HCT116 (cell line): ENCODE measurements at regions not wholly inside any gene's neighbourhood (a gene's known extent, or its start where the extent isn't known, plus 50 kb on each side); places are given as distances from the start of the nearest gene placed in this dataset.
A peak's percentile ranks its signal among the peaks of the same experiment; 100 is the strongest.

Source experiments
- ATAC-seq: fragments of 200-7000 bp; cut with Tn5 transposase; 2 replicates; pipeline ENCODE4 v1.9.1; 2020; ENCODE audit warnings: mild to moderate bottlenecking, moderate library complexity
- BruUV-seq: library from RNA; stranded (reverse); fragments of 400-500 nt; replicated peaks from 2 replicates; lab custom pipeline; 2021; lab: Mats Ljungman, UMichigan
- CTCF ChIA-PET: fragments of 300-600 bp; sonication (Branson Sonifier 250); formaldehyde crosslinking; loops from one replicate; lab custom pipeline; 2021; ENCODE audit warnings: antibody characterized with exemption; lab: Charles Lee
- POLR2A ChIA-PET: fragments of 300-600, 350-600 bp; sonication (Branson Sonifier 250); formaldehyde crosslinking; loops from one replicate; lab custom pipeline; 2021; ENCODE audit warnings: antibody characterized with exemption; lab: Charles Lee
- RAD21 ChIA-PET, 2 experiments: fragments of 300-600 bp; sonication (Branson Sonifier 250); formaldehyde crosslinking; loops; one replicate each; lab custom pipeline; 2023; ENCODE audit warnings: low total read pairs in 2 of 2; ENCODE audit not compliant: uncharacterized antibody in 2 of 2, unreplicated experiment in 2 of 2, low non-redundant PET in 1 of 2; lab: Charles Lee
- DNase-seq: peaks from one replicate; pipeline ENCODE4 v3.0.0-alpha.2; 2010; ENCODE audit warnings: low read depth, low spot score
- H2AFZ ChIP-seq: fragments of 200-600 bp; shearing (Covaris generic), sonication (generic); 2 replicates; pipeline ENCODE4 v1.6.1; 2017; ENCODE audit warnings: low read depth, mixed run types, mixed read lengths, antibody characterized with exemption, low read length; ENCODE audit not compliant: poor library complexity, severe bottlenecking
- H3K27ac ChIP-seq: 2 replicates; pipeline ENCODE4 v1.5.1; 2012; ENCODE audit warnings: low read depth, low read length
- H3K27me3 ChIP-seq: fragments of 200-600 bp; sonication (generic); 2 replicates; pipeline ENCODE4 v1.6.1; 2016; ENCODE audit warnings: mixed run types, low read length, mixed read lengths; ENCODE audit not compliant: insufficient read depth
- H3K36me3 ChIP-seq, 2 experiments: fragments of 200-500 bp in 1 of 2; fragments of 200-600 bp in 1 of 2; sonication (Bioruptor generic) in 1 of 2; sonication (generic) in 1 of 2; 2 replicates each; pipeline versions ENCODE4 v1.5.1 to v1.6.1; 2014 to 2016; ENCODE audit warnings: low read length in 2 of 2, inconsistent platforms in 1 of 2, mixed read lengths in 1 of 2, mixed run types in 1 of 2; ENCODE audit not compliant: insufficient read depth in 2 of 2, control insufficient read depth in 1 of 2
- H3K4me1 ChIP-seq, 2 experiments: fragments of 200-600 bp in 1 of 2; sonication (generic) in 1 of 2; 2 replicates each; pipeline versions ENCODE4 v1.5.1 to v1.6.1; 2012 to 2017; ENCODE audit warnings: low read length in 2 of 2, inconsistent platforms in 1 of 2, mild to moderate bottlenecking in 1 of 2, mixed read lengths in 1 of 2, mixed run types in 1 of 2, moderate library complexity in 1 of 2; ENCODE audit not compliant: insufficient read depth in 2 of 2, control insufficient read depth in 1 of 2
- H3K4me2 ChIP-seq: fragments of 200-600 bp; sonication (generic); 2 replicates; pipeline ENCODE4 v1.6.1; 2017; ENCODE audit warnings: mixed run types, low read length, mixed read lengths
- H3K4me3 ChIP-seq, 2 experiments: fragments of 200-600 bp in 1 of 2; sonication (generic) in 1 of 2; replicated peaks in 1 of 2; 2 replicates each; pipeline ENCODE4 v1.5.1; 2011 to 2016; ENCODE audit warnings: low read length in 2 of 2, control low read depth in 1 of 2, low read depth in 1 of 2, mild to moderate bottlenecking in 1 of 2, mixed read lengths in 1 of 2, mixed run types in 1 of 2
- H3K79me2 ChIP-seq: fragments of 200-600 bp; sonication (generic); 2 replicates; pipeline ENCODE4 v1.6.1; 2017; ENCODE audit warnings: mild to moderate bottlenecking, mixed run types, low read length, moderate library complexity, mixed read lengths; ENCODE audit not compliant: insufficient read depth
- H3K9ac ChIP-seq: fragments of 200-600 bp; sonication (generic); 2 replicates; pipeline ENCODE4 v1.6.1; 2016; ENCODE audit warnings: low read length, mixed read lengths
- H3K9me2 ChIP-seq: fragments of 200-600 bp; sonication (generic), shearing (Covaris generic); 2 replicates; pipeline ENCODE4 v1.6.1; 2017; ENCODE audit warnings: mixed run types, mild to moderate bottlenecking, moderate library complexity; ENCODE audit not compliant: insufficient read depth
- H3K9me3 ChIP-seq, 2 experiments: fragments of 200-500 bp in 1 of 2; fragments of 200-600 bp in 1 of 2; sonication (Bioruptor generic) in 1 of 2; sonication (generic) in 1 of 2; 2 replicates each; pipeline ENCODE4 v1.6.1; 2014 to 2017; ENCODE audit warnings: low read length in 2 of 2, mixed read lengths in 2 of 2, inconsistent platforms in 1 of 2, low read depth in 1 of 2, mild to moderate bottlenecking in 1 of 2, mixed run types in 1 of 2, moderate library complexity in 1 of 2; ENCODE audit not compliant: control insufficient read depth in 1 of 2, insufficient read depth in 1 of 2
- H4K20me1 ChIP-seq: fragments of 200-600 bp; sonication (generic), shearing (Covaris generic); 2 replicates; pipeline ENCODE4 v1.6.1; 2017; ENCODE audit warnings: mixed run types, mild to moderate bottlenecking, moderate library complexity; ENCODE audit not compliant: insufficient read depth
- CBX3 ChIP-seq: IDR thresholded peaks from 2 replicates; pipeline ENCODE4 v1.6.1; 2012; ENCODE audit warnings: low read depth
- CEBPB ChIP-seq: IDR thresholded peaks from 2 replicates; pipeline ENCODE4 v1.6.1; 2012; ENCODE audit warnings: low read depth
- EGR1 ChIP-seq: IDR thresholded peaks from 2 replicates; pipeline ENCODE4 v1.6.1; 2012; ENCODE audit warnings: low read depth
- ELF1 ChIP-seq: IDR thresholded peaks from 2 replicates; pipeline ENCODE4 v1.6.1; 2012; ENCODE audit warnings: low read depth, borderline replicate concordance
- EZH2 ChIP-seq: fragments of 200-600 bp; sonication (generic); IDR thresholded peaks from 2 replicates; pipeline ENCODE4 v1.6.1; 2017; ENCODE audit warnings: antibody characterized with exemption, mixed run types
- EZH2phosphoT487 ChIP-seq: fragments of 200-600 bp; IDR thresholded peaks from 2 replicates; pipeline ENCODE4 v1.6.1; 2018; ENCODE audit warnings: antibody characterized with exemption, borderline replicate concordance
- FOSL1 ChIP-seq: IDR thresholded peaks from 2 replicates; pipeline ENCODE4 v1.6.1; 2012; ENCODE audit warnings: low read depth
- JUND ChIP-seq: IDR thresholded peaks from 2 replicates; pipeline ENCODE4 v1.6.1; 2012
- POLR2A ChIP-seq: IDR thresholded peaks from 2 replicates; pipeline ENCODE4 v1.7.0; 2011; ENCODE audit warnings: borderline replicate concordance; ENCODE audit not compliant: insufficient read depth, insufficient read length; ENCODE audit errors: extremely low read depth
- POLR2AphosphoS5 ChIP-seq: IDR thresholded peaks from 2 replicates; pipeline ENCODE4 v1.6.1; 2011; ENCODE audit warnings: mild to moderate bottlenecking, low read depth, low read length, moderate library complexity
- RAD21 ChIP-seq: IDR thresholded peaks from 2 replicates; pipeline ENCODE4 v1.6.1; 2012; ENCODE audit warnings: low read depth, mild to moderate bottlenecking
- SP1 ChIP-seq: IDR thresholded peaks from 2 replicates; pipeline ENCODE4 v1.6.1; 2012; ENCODE audit warnings: low read depth
- TCF7L2 ChIP-seq: IDR thresholded peaks from 2 replicates; pipeline ENCODE4 v1.7.0; 2011; ENCODE audit warnings: borderline replicate concordance, inconsistent platforms; ENCODE audit not compliant: insufficient read depth, insufficient read length; ENCODE audit errors: extremely low read depth
- YY1 ChIP-seq: IDR thresholded peaks from 2 replicates; pipeline ENCODE4 v1.6.1; 2011; ENCODE audit warnings: low read length, low read depth, moderate library complexity, mild to moderate bottlenecking; ENCODE audit not compliant: insufficient replicate concordance; ENCODE audit errors: extremely low read depth
- ZBTB33 ChIP-seq: IDR thresholded peaks from 2 replicates; pipeline ENCODE4 v1.6.1; 2011; ENCODE audit warnings: mild to moderate bottlenecking, low read length, moderate library complexity; ENCODE audit not compliant: insufficient replicate concordance; ENCODE audit errors: extremely low read depth
- ZFX ChIP-seq: fragments of 450-650 bp; IDR thresholded peaks from 2 replicates; pipeline ENCODE4 v1.6.1; 2017
- intact Hi-C: fragments of 100-400 bp; cut with micrococcal nuclease; formaldehyde crosslinking; loops from 2 replicates; pipeline ENCODE4 v1.10.0; 2022
- TF ChIP-seq, protein P1 (sequence below), 3 experiments: fragments of 200-600 bp in 1 of 3; sonication (generic) in 1 of 3; IDR thresholded peaks in 2 of 3; conservative IDR thresholded peaks in 1 of 3; 2 replicates each; pipeline ENCODE4 v1.5.1; 2012 to 2017; ENCODE audit warnings: low read depth in 2 of 3, low read length in 2 of 3, antibody characterized with exemption in 1 of 3, borderline replicate concordance in 1 of 3, control low read depth in 1 of 3, mild to moderate bottlenecking in 1 of 3, mixed read lengths in 1 of 3, mixed run types in 1 of 3, moderate library complexity in 1 of 3; ENCODE audit not compliant: insufficient read depth in 1 of 3
- TF ChIP-seq, protein P2 (sequence below): IDR thresholded peaks from 2 replicates; pipeline ENCODE4 v1.6.1; 2012
- TF ChIP-seq, protein P3 (sequence below): IDR thresholded peaks from 2 replicates; pipeline ENCODE4 v1.6.1; 2012

GRCh38 chr10:90396721-90397120, 461.1 kb downstream of the HTR7 start (continued):
- TF ChIP-seq ZBTB33 (no peak), POLR2A (no peak), EGR1 (no peak), EZH2phosphoT487 (no peak)

GRCh38 chr10:90398566-90398965, 459.3 kb downstream of the HTR7 start:
- H3K9me2 ChIP-seq, result no peaks in the 10 kb centered on the region
- DNase-seq (no peak), ATAC-seq (no peak)
- no peak overlapping the region for H3K9ac ChIP-seq
- H3K4me1 ChIP-seq, result peaks cover 0 to 12% of the 10 kb centered on the region in 2 experiments; a peak in 2 of 4 replicates
- ChIA-PET RAD21 (no interaction called here), CTCF (no interaction called here), POLR2A (no interaction called here)
- no peak overlapping the region; the same call in 1 of the 2 replicates for H3K4me2 ChIP-seq
- H3K27me3 ChIP-seq, result no peaks in the 10 kb centered on the region
- H4K20me1 ChIP-seq, result no peaks in the 10 kb centered on the region
- no peaks in the 10 kb centered on the region for H3K79me2 ChIP-seq
- no peak overlapping the region for H3K4me3 ChIP-seq
- intact Hi-C loops, result no loop called here
- BruUV-seq, result no TSS peak
- peak overlapping the region; percentile 55 for H2AFZ ChIP-seq
- H3K27ac ChIP-seq, result no peak overlapping the region
- H3K36me3 ChIP-seq, result peaks cover 0 to 1% of the 10 kb centered on the region in 2 experiments; a peak in 1 of 4 replicates
- no peaks in the 10 kb centered on the region for H3K9me3 ChIP-seq
- TF ChIP-seq CBX3 (0 out of 2 replicates have a peak, but pooled peaks have one; percentile 29), TCF7L2 (no peak), FOSL1 (no peak), RAD21 (no peak), ZFX (no peak), ELF1 (no peak), EZH2phosphoT487 (no peak), YY1 (no peak), ZBTB33 (no peak), POLR2AphosphoS5 (no peak), EGR1 (no peak), CEBPB (no peak), JUND (peak; percentile 42; the same call in 1 of the 2 replicates), EZH2 (no peak), SP1 (peak; percentile 25; the same call in 1 of the 2 replicates), POLR2A (no peak)
- TF ChIP-seq, protein P1, sequence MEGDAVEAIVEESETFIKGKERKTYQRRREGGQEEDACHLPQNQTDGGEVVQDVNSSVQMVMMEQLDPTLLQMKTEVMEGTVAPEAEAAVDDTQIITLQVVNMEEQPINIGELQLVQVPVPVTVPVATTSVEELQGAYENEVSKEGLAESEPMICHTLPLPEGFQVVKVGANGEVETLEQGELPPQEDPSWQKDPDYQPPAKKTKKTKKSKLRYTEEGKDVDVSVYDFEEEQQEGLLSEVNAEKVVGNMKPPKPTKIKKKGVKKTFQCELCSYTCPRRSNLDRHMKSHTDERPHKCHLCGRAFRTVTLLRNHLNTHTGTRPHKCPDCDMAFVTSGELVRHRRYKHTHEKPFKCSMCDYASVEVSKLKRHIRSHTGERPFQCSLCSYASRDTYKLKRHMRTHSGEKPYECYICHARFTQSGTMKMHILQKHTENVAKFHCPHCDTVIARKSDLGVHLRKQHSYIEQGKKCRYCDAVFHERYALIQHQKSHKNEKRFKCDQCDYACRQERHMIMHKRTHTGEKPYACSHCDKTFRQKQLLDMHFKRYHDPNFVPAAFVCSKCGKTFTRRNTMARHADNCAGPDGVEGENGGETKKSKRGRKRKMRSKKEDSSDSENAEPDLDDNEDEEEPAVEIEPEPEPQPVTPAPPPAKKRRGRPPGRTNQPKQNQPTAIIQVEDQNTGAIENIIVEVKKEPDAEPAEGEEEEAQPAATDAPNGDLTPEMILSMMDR (IDR thresholded peaks at IDR 0.05 in 2 of 3, conservative IDR thresholded peaks at IDR 0.05 in 1 of 3; ENCODE audit: borderline replicate concordance in 1 of 3, insufficient read depth in 1 of 3, low read depth in 2 of 3, low read length in 2 of 3), result no peak
- TF ChIP-seq, protein P2, sequence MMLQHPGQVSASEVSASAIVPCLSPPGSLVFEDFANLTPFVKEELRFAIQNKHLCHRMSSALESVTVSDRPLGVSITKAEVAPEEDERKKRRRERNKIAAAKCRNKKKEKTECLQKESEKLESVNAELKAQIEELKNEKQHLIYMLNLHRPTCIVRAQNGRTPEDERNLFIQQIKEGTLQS, result no peak
- TF ChIP-seq, protein P3, sequence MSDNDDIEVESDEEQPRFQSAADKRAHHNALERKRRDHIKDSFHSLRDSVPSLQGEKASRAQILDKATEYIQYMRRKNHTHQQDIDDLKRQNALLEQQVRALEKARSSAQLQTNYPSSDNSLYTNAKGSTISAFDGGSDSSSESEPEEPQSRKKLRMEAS, result no peak
